ENCODE measurements at regions not wholly inside any gene's neighbourhood (a gene's known extent, or its start where the extent isn't known, plus 50 kb on each side); places are given as distances from the start of the nearest gene placed in this dataset.

DNA sequence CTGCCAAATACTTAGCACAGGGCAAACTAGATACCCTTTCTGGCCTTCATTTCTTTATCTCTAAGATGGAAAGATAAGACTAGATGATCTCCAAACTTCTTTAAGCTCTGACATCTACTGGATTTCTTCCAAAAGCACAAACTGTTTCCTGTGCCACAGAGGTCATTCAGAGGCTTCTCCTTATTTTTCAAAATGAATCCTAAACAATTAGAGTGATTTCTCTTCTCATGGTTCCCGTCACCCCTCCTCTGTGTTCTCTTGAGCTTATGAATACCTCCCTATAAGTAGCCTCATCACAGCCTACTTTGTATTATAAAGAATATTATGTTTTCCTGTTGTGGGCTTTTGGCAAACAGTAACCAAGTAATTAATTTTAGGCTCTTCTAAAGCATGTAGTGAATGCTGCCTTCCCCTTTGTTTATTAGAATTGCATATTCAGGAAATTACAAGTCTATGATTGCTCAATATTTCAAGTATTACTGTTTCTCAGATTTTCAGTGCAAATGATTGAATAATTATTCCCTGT lies 179.5 kb downstream of the REEP3 start:
- TF ChIP-seq, protein P1, sequence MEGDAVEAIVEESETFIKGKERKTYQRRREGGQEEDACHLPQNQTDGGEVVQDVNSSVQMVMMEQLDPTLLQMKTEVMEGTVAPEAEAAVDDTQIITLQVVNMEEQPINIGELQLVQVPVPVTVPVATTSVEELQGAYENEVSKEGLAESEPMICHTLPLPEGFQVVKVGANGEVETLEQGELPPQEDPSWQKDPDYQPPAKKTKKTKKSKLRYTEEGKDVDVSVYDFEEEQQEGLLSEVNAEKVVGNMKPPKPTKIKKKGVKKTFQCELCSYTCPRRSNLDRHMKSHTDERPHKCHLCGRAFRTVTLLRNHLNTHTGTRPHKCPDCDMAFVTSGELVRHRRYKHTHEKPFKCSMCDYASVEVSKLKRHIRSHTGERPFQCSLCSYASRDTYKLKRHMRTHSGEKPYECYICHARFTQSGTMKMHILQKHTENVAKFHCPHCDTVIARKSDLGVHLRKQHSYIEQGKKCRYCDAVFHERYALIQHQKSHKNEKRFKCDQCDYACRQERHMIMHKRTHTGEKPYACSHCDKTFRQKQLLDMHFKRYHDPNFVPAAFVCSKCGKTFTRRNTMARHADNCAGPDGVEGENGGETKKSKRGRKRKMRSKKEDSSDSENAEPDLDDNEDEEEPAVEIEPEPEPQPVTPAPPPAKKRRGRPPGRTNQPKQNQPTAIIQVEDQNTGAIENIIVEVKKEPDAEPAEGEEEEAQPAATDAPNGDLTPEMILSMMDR (IDR thresholded peaks at IDR 0.05; ENCODE audit: insufficient read depth, low read depth, low read length): no peak
- DNase-seq (ENCODE audit: low read depth): peak; percentile 79
- H3K4me3 ChIP-seq (ENCODE audit: low read depth, low read length): no peak overlapping the region

DNA sequence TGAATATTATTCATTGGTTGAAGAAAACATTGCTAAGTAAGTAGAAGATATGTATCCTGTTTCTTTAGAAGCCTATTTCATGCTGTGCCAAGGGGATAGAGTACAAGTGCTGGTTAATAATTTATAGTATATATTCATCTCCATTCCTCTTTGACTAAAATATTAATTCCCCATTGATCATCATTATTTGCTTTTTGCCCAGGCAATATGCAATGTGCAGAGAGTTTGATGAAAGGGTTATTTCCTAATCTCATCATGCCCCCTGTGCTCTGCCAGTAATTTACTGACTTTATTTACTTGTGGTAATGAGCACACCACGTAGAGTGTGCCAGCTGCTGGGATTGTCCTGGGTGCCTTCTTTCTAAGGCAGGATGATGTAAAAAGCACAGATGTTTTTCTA lies 180.9 kb downstream of the REEP3 start:
- H3K4me3 ChIP-seq (ENCODE audit: low read depth, low read length): no peak overlapping the region
- TF ChIP-seq, protein P1 (IDR thresholded peaks at IDR 0.05; ENCODE audit: insufficient read depth, low read depth, low read length): no peak
- no peak for DNase-seq (ENCODE audit: low read depth)

DNA sequence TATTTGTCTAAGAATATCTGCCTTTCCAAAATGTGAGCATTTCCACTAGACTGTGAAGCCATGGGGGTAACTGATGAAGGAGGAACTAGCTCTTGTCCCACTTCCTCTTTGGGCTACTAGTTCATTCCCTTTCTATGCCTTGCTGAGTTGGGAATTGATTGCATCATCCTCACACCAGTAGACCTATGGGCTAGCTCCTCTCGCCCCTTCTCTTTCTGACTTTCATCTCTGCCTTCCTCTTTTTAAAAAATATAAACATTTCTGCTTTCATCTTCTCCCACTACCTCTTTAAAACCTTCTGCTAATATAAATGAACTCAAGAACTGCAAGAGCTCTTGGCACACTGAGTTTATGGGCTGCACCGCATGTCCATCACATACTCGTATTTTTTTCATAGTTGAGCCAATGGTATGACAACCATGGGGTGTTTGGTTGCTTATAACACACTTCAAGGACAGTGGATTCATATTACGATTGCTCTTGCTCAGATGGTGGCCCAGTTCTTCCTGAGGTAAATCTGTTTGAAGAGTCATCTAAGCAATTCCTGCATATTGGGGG lies 182.0 kb downstream of the REEP3 start:
- peak; percentile 42 for DNase-seq (ENCODE audit: low read depth)
- H3K4me3 ChIP-seq (ENCODE audit: low read depth, low read length): no peak overlapping the region
- TF ChIP-seq, protein P1 (IDR thresholded peaks at IDR 0.05; ENCODE audit: insufficient read depth, low read depth, low read length): no peak

DNA sequence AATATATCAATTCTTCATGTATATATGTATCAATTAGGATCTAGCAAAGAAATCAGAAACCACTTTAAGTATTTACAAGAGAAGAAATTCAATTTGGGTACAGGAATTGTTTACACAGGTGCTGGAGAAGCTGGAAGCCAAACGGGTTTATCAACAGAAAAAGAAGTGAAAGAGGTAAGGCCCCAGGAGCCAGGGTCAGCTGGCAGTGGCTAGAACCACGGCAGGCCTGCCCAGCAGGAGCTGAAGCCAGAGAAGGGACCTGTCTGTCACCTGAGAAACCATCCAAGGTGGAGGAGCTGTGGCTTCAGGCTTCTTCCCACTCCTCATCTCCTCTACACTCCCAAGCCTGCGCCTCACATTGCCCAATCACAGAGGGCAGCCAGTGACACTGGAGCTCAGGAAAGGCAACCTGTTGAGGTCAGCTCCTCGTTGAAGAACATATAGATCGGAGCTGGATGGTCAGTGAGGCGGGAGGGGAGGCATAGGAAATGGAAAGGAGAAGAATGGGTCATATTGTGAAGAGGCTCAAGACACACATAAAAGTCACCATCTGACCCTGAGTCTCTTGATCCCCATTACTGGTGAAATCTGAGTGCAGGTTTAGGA lies 182.6 kb downstream of the REEP3 start:
- TF ChIP-seq, protein P1 (IDR thresholded peaks at IDR 0.05; ENCODE audit: insufficient read depth, low read depth, low read length): no peak
- no peak for DNase-seq (ENCODE audit: low read depth)
- no peak overlapping the region for H3K4me3 ChIP-seq (ENCODE audit: low read depth, low read length)

DNA sequence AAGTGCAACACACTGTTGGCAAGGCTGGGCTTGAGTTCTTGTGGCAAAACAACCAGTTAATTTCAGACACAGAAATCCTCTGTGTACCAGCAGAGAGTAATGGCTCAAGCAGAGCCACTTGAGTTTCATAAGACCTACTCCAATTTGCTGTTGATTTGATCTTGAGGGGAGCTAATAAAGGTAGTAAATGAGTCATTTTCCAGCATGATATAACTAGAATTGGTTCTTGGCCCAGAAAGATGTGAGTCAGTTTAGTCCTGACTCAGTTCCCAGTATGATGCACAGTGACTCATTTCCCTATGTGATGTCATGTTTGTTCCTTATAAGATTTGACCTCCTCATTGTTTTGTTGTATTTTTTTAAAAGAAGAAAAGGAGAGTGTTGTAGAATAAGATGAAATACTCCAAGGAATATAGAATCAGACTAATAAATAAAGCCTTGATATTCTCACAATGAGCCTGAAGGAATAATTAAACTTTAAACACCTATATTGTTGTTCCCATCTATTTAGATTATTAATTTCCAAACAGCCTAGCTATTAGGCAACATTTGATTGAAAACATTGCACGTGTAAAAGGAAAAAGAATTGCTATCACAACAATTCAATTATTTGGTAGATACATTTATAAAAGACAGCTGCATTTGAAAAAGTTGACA lies 186.2 kb downstream of the REEP3 start:
- H3K4me3 ChIP-seq (ENCODE audit: low read depth, low read length): no peak overlapping the region
- TF ChIP-seq, protein P1 (IDR thresholded peaks at IDR 0.05; ENCODE audit: insufficient read depth, low read depth, low read length): no peak
- DNase-seq (ENCODE audit: low read depth): peak; percentile 99

DNA sequence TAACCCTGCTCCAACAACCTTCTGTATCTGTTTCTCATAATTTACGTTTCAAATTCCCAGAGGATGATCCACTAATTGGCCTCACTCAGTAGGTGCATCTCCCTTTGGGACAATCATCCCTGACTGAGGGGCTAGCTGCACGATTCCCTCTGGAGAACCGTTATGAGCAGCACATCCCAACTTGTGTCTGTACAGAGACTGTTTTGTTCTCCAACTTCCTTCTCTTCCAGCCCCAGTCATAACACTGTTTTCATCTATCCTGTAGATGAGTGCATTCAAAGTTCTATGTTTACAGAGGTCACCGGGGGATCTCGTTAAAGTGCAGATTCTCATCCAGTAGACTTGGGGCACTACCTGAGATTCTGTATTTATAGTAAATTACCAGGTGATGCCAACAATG lies 187.2 kb downstream of the REEP3 start:
- DNase-seq (ENCODE audit: low read depth): no peak
- no peak overlapping the region for H3K4me3 ChIP-seq (ENCODE audit: low read depth, low read length)
- TF ChIP-seq, protein P1 (IDR thresholded peaks at IDR 0.05; ENCODE audit: insufficient read depth, low read depth, low read length): no peak
